Stomach (tissue), 8 donors: ENCODE measurements at regions not wholly inside any gene's neighbourhood (a gene's known extent, or its start where the extent isn't known, plus 50 kb on each side); places are given as distances from the start of the nearest gene placed in this dataset.

Source experiments
- DNase-seq, 2 donors: peaks; one replicate each; pipeline versions ENCODE4 v3.0.0 to v3.0.0-alpha.2; 2013 to 2019
- H3K27ac ChIP-seq, 5 donors: fragments of 200-600 bp in 4 of 5; sonication (generic) in 4 of 5; one replicate each; pipeline ENCODE4 v1.5.1; 2013 to 2019; ENCODE audit warnings: mild to moderate bottlenecking in 1 of 5, moderate library complexity in 1 of 5
- H3K27me3 ChIP-seq, 3 donors: fragments of 200-600 bp; sonication (generic); one replicate each; pipeline ENCODE4 v1.5.1; 2017 to 2019; ENCODE audit warnings: mixed run types in 1 of 3
- H3K36me3 ChIP-seq, 4 donors: fragments of 200-600 bp; sonication (generic); 1 replicate in 3 of 4; 2 replicates in 1 of 4; pipeline ENCODE4 v1.5.1; 2016 to 2019
- H3K4me1 ChIP-seq, 4 donors: fragments of 200-600 bp; sonication (generic); one replicate each; pipeline ENCODE4 v1.5.1; 2016 to 2019
- H3K4me3 ChIP-seq, 4 donors: fragments of 200-600 bp; sonication (generic) in 3 of 4; one replicate each; pipeline ENCODE4 v1.5.1; 2016 to 2019; ENCODE audit warnings: mild to moderate bottlenecking in 1 of 4
- H3K9me3 ChIP-seq, 4 donors: fragments of 200-600 bp; sonication (generic); one replicate each; pipeline ENCODE4 v1.5.1; 2016 to 2019
- EP300 ChIP-seq: sonication (generic); formaldehyde crosslinking; IDR thresholded peaks from one replicate; pipeline ENCODE4 v1.6.1; 2017; ENCODE audit warnings: antibody characterized with exemption
- POLR2A ChIP-seq, 4 donors: fragments of 450-650 bp; IDR thresholded peaks; one replicate each; pipeline ENCODE4 v1.6.1; 2016; ENCODE audit warnings: antibody characterized with exemption in 4 of 4, control low read depth in 2 of 4, mild to moderate bottlenecking in 1 of 4, moderate library complexity in 1 of 4
- POLR2AphosphoS5 ChIP-seq, 3 donors: sonication (generic); formaldehyde crosslinking; IDR thresholded peaks; one replicate each; pipeline ENCODE4 v1.6.1; 2016; ENCODE audit warnings: antibody characterized with exemption in 3 of 3
- WGBS, 5 donors: extraction: QIAGEN DNeasy Blood & Tissue Kit in 3 of 5; methylation state at CpG; one replicate each; pipeline versions ENCODE4 v1.1.5 to v1.1.7; 2013 to 2018; 5-methylcytosine and 5-hydroxymethylcytosine counted together
- intact Hi-C: fragments of 100-400 bp; cut with DNase I; formaldehyde crosslinking; loops from one replicate; pipeline ENCODE4 v1.15.1; 2023; ENCODE audit warnings: low total_unique reads
- TF ChIP-seq, protein P1 (sequence below), 7 experiments: fragments of 450-650 bp in 4 of 7; fragments of 200-600 bp in 3 of 7; sonication (generic) in 3 of 7; IDR thresholded peaks; one replicate each; pipeline ENCODE4 v1.5.1; 2016 to 2019; ENCODE audit warnings: antibody characterized with exemption in 7 of 7, control low read depth in 2 of 7, mild to moderate bottlenecking in 1 of 7
- donor health status: healthy with polysubstance abuse.
- donor health status: Bipolar disorder and iron deficiency.
- donor health status: healthy.

GRCh38 chr2:215718890-215719289 lies 283.0 kb upstream of the FN1 start:
- Histone ChIP-seq H3K36me3 (no peaks in the 10 kb centered on the region), H3K9me3 (no peaks in the 10 kb centered on the region), H3K4me3 (no peak overlapping the region), H3K27me3 (no peaks in the 10 kb centered on the region), H3K4me1 (peaks cover 0 to 20% (median 5%) of the 10 kb centered on the region in 4 donors), H3K27ac (no peak overlapping the region)
- WGBS, 5 donors, result 63 to 80% (median 77%) methylated on average over 3 of the region's 3 CpGs
- DNase-seq, result no peak
- intact Hi-C loops, result no loop called here
- TF ChIP-seq, protein P1, sequence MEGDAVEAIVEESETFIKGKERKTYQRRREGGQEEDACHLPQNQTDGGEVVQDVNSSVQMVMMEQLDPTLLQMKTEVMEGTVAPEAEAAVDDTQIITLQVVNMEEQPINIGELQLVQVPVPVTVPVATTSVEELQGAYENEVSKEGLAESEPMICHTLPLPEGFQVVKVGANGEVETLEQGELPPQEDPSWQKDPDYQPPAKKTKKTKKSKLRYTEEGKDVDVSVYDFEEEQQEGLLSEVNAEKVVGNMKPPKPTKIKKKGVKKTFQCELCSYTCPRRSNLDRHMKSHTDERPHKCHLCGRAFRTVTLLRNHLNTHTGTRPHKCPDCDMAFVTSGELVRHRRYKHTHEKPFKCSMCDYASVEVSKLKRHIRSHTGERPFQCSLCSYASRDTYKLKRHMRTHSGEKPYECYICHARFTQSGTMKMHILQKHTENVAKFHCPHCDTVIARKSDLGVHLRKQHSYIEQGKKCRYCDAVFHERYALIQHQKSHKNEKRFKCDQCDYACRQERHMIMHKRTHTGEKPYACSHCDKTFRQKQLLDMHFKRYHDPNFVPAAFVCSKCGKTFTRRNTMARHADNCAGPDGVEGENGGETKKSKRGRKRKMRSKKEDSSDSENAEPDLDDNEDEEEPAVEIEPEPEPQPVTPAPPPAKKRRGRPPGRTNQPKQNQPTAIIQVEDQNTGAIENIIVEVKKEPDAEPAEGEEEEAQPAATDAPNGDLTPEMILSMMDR (IDR thresholded peaks at IDR 0.05), result no peak
- TF ChIP-seq POLR2A (IDR thresholded peaks at IDR 0.05), result no peak
- no peak for TF ChIP-seq EP300
- TF ChIP-seq POLR2AphosphoS5 (IDR thresholded peaks at IDR 0.05), result no peak

- Histone ChIP-seq H3K27ac (no peak overlapping the region), H3K9me3 (no peaks in the 10 kb centered on the region), H3K4me1 (peaks cover 0 to 25% (median 8%) of the 10 kb centered on the region in 4 donors), H3K36me3 (no peaks in the 10 kb centered on the region), H3K4me3 (no peak overlapping the region), H3K27me3 (no peaks in the 10 kb centered on the region)
- 55 to 75% (median 66%) methylated on average over 2 of the region's 2 CpGs for WGBS, 5 donors
- TF ChIP-seq POLR2AphosphoS5 (IDR thresholded peaks at IDR 0.05) (no peak), POLR2A (IDR thresholded peaks at IDR 0.05) (no peak), EP300 (no peak)
- TF ChIP-seq, protein P1 (IDR thresholded peaks at IDR 0.05), result no peak
- no peak for DNase-seq
- intact Hi-C loops, result no loop called here
Measured at GRCh38 chr2:215718436-215718835, 282.6 kb upstream of the FN1 start.

GRCh38 chr2:215717501-215718381 lies 281.9 kb upstream of the FN1 start:
- no peaks in the 10 kb centered on the region for H3K9me3 ChIP-seq
- H3K4me1 ChIP-seq, result peaks cover 0 to 32% (median 13%) of the 10 kb centered on the region in 4 donors
- TF ChIP-seq EP300 (no peak), POLR2A (IDR thresholded peaks at IDR 0.05) (no peak), POLR2AphosphoS5 (IDR thresholded peaks at IDR 0.05) (no peak)
- TF ChIP-seq, protein P1 (IDR thresholded peaks at IDR 0.05), result no peak
- no peaks in the 10 kb centered on the region for H3K36me3 ChIP-seq
- peak in 1 of 2 donors; percentile 36 for DNase-seq
- H3K4me3 ChIP-seq, result no peak overlapping the region
- H3K27me3 ChIP-seq, result no peaks in the 10 kb centered on the region
- intact Hi-C loops, result no loop called here
- no peak overlapping the region for H3K27ac ChIP-seq
- WGBS, 5 donors, result 63 to 79% (median 73%) methylated on average over 11 of the region's 11 CpGs

- Histone ChIP-seq H3K4me1 (peaks cover 0 to 39% (median 19%) of the 10 kb centered on the region in 4 donors), H3K36me3 (no peaks in the 10 kb centered on the region), H3K9me3 (no peaks in the 10 kb centered on the region), H3K27me3 (no peaks in the 10 kb centered on the region), H3K4me3 (no peak overlapping the region), H3K27ac (no peak overlapping the region)
- 88 to 95% (median 92%) methylated on average over 6 of the region's 6 CpGs for WGBS, 5 donors
- TF ChIP-seq, protein P1 (IDR thresholded peaks at IDR 0.05), result no peak
- TF ChIP-seq POLR2AphosphoS5 (IDR thresholded peaks at IDR 0.05), result no peak
- no peak for TF ChIP-seq EP300
- TF ChIP-seq POLR2A (IDR thresholded peaks at IDR 0.05), result no peak
- no peak for DNase-seq
- intact Hi-C loops, result no loop called here
Measured at GRCh38 chr2:215716956-215717355, 281.1 kb upstream of the FN1 start.
